ENCODE measurements at regions not wholly inside any gene's neighbourhood (a gene's known extent, or its start where the extent isn't known, plus 50 kb on each side); places are given as distances from the start of the nearest gene placed in this dataset.

GRCh38 chr9:82080265-82080664 lies 91.7 kb downstream of the SPATA31D1 start:
- DNase-seq (ENCODE audit: low spot score in 2 of 2) = no peak
- intact Hi-C loops (cut with DNase I; ENCODE audit: low total_unique reads) = no loop called here
- no peak for TF ChIP-seq CTCF (IDR thresholded peaks at IDR 0.05)
- TF ChIP-seq POLR2A (IDR thresholded peaks at IDR 0.05) = no peak
- no peak overlapping the region for H3K4me3 ChIP-seq (ENCODE audit: low read depth, poor library complexity, severe bottlenecking)

GRCh38 chr9:82081496-82081895 lies 92.9 kb downstream of the SPATA31D1 start:
- TF ChIP-seq CTCF (IDR thresholded peaks at IDR 0.05) (no peak), POLR2A (IDR thresholded peaks at IDR 0.05) (no peak)
- intact Hi-C loops (cut with DNase I; ENCODE audit: low total_unique reads) = no loop called here
- 78 to 85% methylated on average over 2 of the region's 2 CpGs for WGBS, 2 donors
- H3K4me3 ChIP-seq (ENCODE audit: low read depth, poor library complexity, severe bottlenecking) = no peak overlapping the region
- no peak for DNase-seq (ENCODE audit: low spot score in 2 of 2)

GRCh38 chr9:82082563-82082962 lies 94.0 kb downstream of the SPATA31D1 start:
- no peak overlapping the region for H3K4me3 ChIP-seq (ENCODE audit: low read depth, poor library complexity, severe bottlenecking)
- no peak for TF ChIP-seq POLR2A (IDR thresholded peaks at IDR 0.05)
- no peak for TF ChIP-seq CTCF (IDR thresholded peaks at IDR 0.05)
- intact Hi-C loops (cut with DNase I; ENCODE audit: low total_unique reads) = no loop called here
- DNase-seq (ENCODE audit: low spot score in 2 of 2) = no peak

GRCh38 chr9:82088591-82088990 lies 100.0 kb downstream of the SPATA31D1 start:
- no peak for DNase-seq (ENCODE audit: low spot score in 2 of 2)
- WGBS, 2 donors = 95 to 96% methylated on average over 24 of the region's 24 CpGs
- H3K4me3 ChIP-seq (ENCODE audit: low read depth, poor library complexity, severe bottlenecking) = no peak overlapping the region
- TF ChIP-seq POLR2A (IDR thresholded peaks at IDR 0.05) (no peak), CTCF (IDR thresholded peaks at IDR 0.05) (no peak)
- intact Hi-C loops (cut with DNase I; ENCODE audit: low total_unique reads) = no loop called here

GRCh38 chr9:82090046-82090445 lies 101.5 kb downstream of the SPATA31D1 start:
- DNase-seq (ENCODE audit: low spot score in 2 of 2) = no peak
- H3K4me3 ChIP-seq (ENCODE audit: low read depth, poor library complexity, severe bottlenecking) = no peak overlapping the region
- WGBS, 2 donors = 77 to 87% methylated on average over 2 of the region's 2 CpGs
- intact Hi-C loops (cut with DNase I; ENCODE audit: low total_unique reads) = no loop called here
- TF ChIP-seq POLR2A (IDR thresholded peaks at IDR 0.05) (no peak), CTCF (IDR thresholded peaks at IDR 0.05) (no peak)

- no peak overlapping the region for H3K4me3 ChIP-seq (ENCODE audit: low read depth, poor library complexity, severe bottlenecking)
- 86 to 100% methylated on average over 1 of the region's 1 CpG for WGBS, 2 donors
- no peak for DNase-seq (ENCODE audit: low spot score in 2 of 2)
- intact Hi-C loops (cut with DNase I; ENCODE audit: low total_unique reads) = no loop called here
- TF ChIP-seq CTCF (IDR thresholded peaks at IDR 0.05) (no peak), POLR2A (IDR thresholded peaks at IDR 0.05) (no peak)
Observed at GRCh38 chr9:82091100-82091499, 102.5 kb downstream of the SPATA31D1 start.

All from lower leg skin (tissue), 4 donors.